H1 (cell line): ENCODE measurements at regions not wholly inside any gene's neighbourhood (a gene's known extent, or its start where the extent isn't known, plus 50 kb on each side); places are given as distances from the start of the nearest gene placed in this dataset.

Source experiments
- POLR2AphosphoS5 ChIP-seq: IDR thresholded peaks from 2 replicates; pipeline ENCODE4 v1.6.1; 2011; ENCODE audit warnings: low read depth, low read length
- TAF7 ChIP-seq: optimal IDR thresholded peaks from 2 replicates; pipeline ENCODE3; 2011; ENCODE audit warnings: low read depth, mild to moderate bottlenecking, inconsistent platforms, low read length, moderate library complexity, borderline replicate concordance
- TCF12 ChIP-seq: IDR thresholded peaks from 2 replicates; pipeline ENCODE4 v1.6.1; 2011; ENCODE audit warnings: low read depth, mild to moderate bottlenecking, low read length
- TEAD4 ChIP-seq: IDR thresholded peaks from 2 replicates; pipeline ENCODE4 v1.6.1; 2012; ENCODE audit warnings: low read depth, low read length, inconsistent platforms, mixed read lengths

DNA sequence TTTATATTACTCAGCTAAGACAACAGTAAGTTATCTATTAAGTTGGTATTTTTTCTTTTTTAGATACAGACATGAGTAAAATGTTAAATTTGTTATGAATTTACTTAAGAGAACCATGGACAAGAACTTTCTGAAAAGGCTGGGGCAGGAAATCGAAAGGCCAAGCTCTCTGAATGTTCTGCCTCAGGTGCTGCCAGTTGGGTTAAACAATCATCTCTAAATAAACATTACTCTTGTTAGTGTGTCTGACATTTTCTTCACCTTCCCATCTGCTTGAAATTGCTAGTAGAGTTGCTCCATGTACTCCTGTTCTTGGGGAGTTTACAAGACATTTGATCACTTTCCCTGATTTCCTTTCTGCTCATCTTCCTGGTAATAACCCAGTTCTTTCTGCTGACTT is 87.5 kb downstream of the ANKRD7 start (continued):
- TF ChIP-seq TCF12 (no peak), TEAD4 (no peak), TAF7 (no peak), POLR2AphosphoS5 (no peak)
- TF ChIP-seq, all 59 proteins: peak for 0
